Activated CD8-positive, alpha-beta memory T cell treated with anti-CD3 and anti-CD28 coated beads, Interleukin-2, amount 10 ng/mL, durations not matched to agents 7 days and 5 days (primary cell): ENCODE measurements at regions not wholly inside any gene's neighbourhood (a gene's known extent, or its start where the extent isn't known, plus 50 kb on each side); places are given as distances from the start of the nearest gene placed in this dataset.

Experiments used
- ATAC-seq: fragments of 150-1000 bp; cut with Tn5 transposase; one replicate; pipeline ENCODE4 v1.10.0; 2021; ENCODE audit warnings: moderate library complexity
- CTCF ChIA-PET: fragments of 350-600 bp; sonication (Branson Sonifier 250); formaldehyde crosslinking; loops from one replicate; lab custom pipeline; 2021; ENCODE audit warnings: antibody characterized with exemption; lab: Charles Lee
- DNase-seq: peaks from one replicate; pipeline ENCODE4 v3.0.0-alpha.2; 2020
- H3K27ac Mint-ChIP-seq: one replicate; pipeline ENCODE4 v1.8.0; 2021; ENCODE audit warnings: mild to moderate bottlenecking, mixed read lengths
- H3K27me3 Mint-ChIP-seq: one replicate; pipeline ENCODE4 v1.8.0; 2021; ENCODE audit warnings: mixed read lengths
- H3K36me3 Mint-ChIP-seq: one replicate; pipeline ENCODE4 v1.8.0; 2021; ENCODE audit warnings: mild to moderate bottlenecking, mixed read lengths
- H3K4me1 Mint-ChIP-seq: one replicate; pipeline ENCODE4 v1.8.0; 2021; ENCODE audit warnings: mixed read lengths
- H3K4me3 Mint-ChIP-seq: one replicate; pipeline ENCODE4 v1.8.0; 2021; ENCODE audit warnings: mild to moderate bottlenecking, moderate library complexity, mixed read lengths
- H3K9me3 Mint-ChIP-seq: one replicate; pipeline ENCODE4 v1.8.0; 2022; ENCODE audit warnings: low read depth, mixed read lengths

GRCh38 chr21:15508554-15508953, 221.2 kb upstream of the USP25 start:
- ATAC-seq, result no peak
- Mint-ChIP-seq H3K36me3 (no peaks in the 10 kb centered on the region), H3K27me3 (no peaks in the 10 kb centered on the region), H3K27ac (no peak overlapping the region), H3K4me3 (no peak overlapping the region), H3K9me3 (no peaks in the 10 kb centered on the region), H3K4me1 (peaks cover under 1% of the 10 kb centered on the region)
- DNase-seq, result no peak
- CTCF ChIA-PET, result no interaction called here

GRCh38 chr21:15514073-15514946, 215.5 kb upstream of the USP25 start:
- ATAC-seq, result peak; percentile 97
- H3K27me3 Mint-ChIP-seq, result no peaks in the 10 kb centered on the region
- CTCF ChIA-PET, result interaction anchor here (0.6 kb wide), 1 partner anchor 866 kb away, joined by 3 read pairs; no protein-coding TSS in a partner anchor
- peak overlapping the region; percentile 45 for H3K4me3 Mint-ChIP-seq
- DNase-seq, result peak; percentile 68
- peaks cover 6% of the 10 kb centered on the region for H3K9me3 Mint-ChIP-seq
- peaks cover 3% of the 10 kb centered on the region for H3K36me3 Mint-ChIP-seq
- peaks cover 12% of the 10 kb centered on the region for H3K4me1 Mint-ChIP-seq
- peak overlapping the region; percentile 79 for H3K27ac Mint-ChIP-seq

GRCh38 chr21:15515908-15516307, 213.9 kb upstream of the USP25 start:
- Mint-ChIP-seq H3K4me3 (no peak overlapping the region), H3K36me3 (peaks cover 3% of the 10 kb centered on the region), H3K4me1 (peaks cover 12% of the 10 kb centered on the region), H3K9me3 (peaks cover 6% of the 10 kb centered on the region), H3K27ac (no peak overlapping the region), H3K27me3 (no peaks in the 10 kb centered on the region)
- CTCF ChIA-PET, result no interaction called here
- DNase-seq (no peak), ATAC-seq (no peak)

GRCh38 chr21:15517394-15517793, 212.4 kb upstream of the USP25 start:
- peaks cover 6% of the 10 kb centered on the region for H3K9me3 Mint-ChIP-seq
- no peak overlapping the region for H3K4me3 Mint-ChIP-seq
- H3K27me3 Mint-ChIP-seq, result no peaks in the 10 kb centered on the region
- ATAC-seq (no peak), DNase-seq (no peak)
- H3K27ac Mint-ChIP-seq, result no peak overlapping the region
- CTCF ChIA-PET, result no interaction called here
- H3K4me1 Mint-ChIP-seq, result peaks cover 12% of the 10 kb centered on the region
- H3K36me3 Mint-ChIP-seq, result peaks cover 3% of the 10 kb centered on the region

- CTCF ChIA-PET, result no interaction called here
- no peak overlapping the region for H3K27ac Mint-ChIP-seq
- peaks cover 3% of the 10 kb centered on the region for H3K36me3 Mint-ChIP-seq
- DNase-seq (no peak), ATAC-seq (no peak)
- no peak overlapping the region for H3K4me3 Mint-ChIP-seq
- peaks cover 6% of the 10 kb centered on the region for H3K9me3 Mint-ChIP-seq
- H3K4me1 Mint-ChIP-seq, result no peaks in the 10 kb centered on the region
- no peaks in the 10 kb centered on the region for H3K27me3 Mint-ChIP-seq
These were observed 208.8 kb upstream of the USP25 start for GRCh38 chr21:15520811-15521643.

GRCh38 chr21:15521644-15522001, 208.2 kb upstream of the USP25 start:
- H3K4me1 Mint-ChIP-seq, result no peaks in the 10 kb centered on the region
- CTCF ChIA-PET, result interaction anchor here (0.6 kb wide), 1 partner anchor 86 kb away, joined by 4 read pairs; no protein-coding TSS in a partner anchor
- no peak overlapping the region for H3K27ac Mint-ChIP-seq
- DNase-seq, result no peak
- ATAC-seq, result no peak
- peaks cover 6% of the 10 kb centered on the region for H3K9me3 Mint-ChIP-seq
- no peaks in the 10 kb centered on the region for H3K27me3 Mint-ChIP-seq
- H3K4me3 Mint-ChIP-seq, result no peak overlapping the region
- peaks cover 3% of the 10 kb centered on the region for H3K36me3 Mint-ChIP-seq

- CTCF ChIA-PET, result interaction anchor here (0.6 kb wide), 1 partner anchor 87 kb away, joined by 4 read pairs; no protein-coding TSS in a partner anchor
- Mint-ChIP-seq H3K36me3 (peaks cover 3% of the 10 kb centered on the region), H3K27ac (no peak overlapping the region), H3K9me3 (peaks cover 6% of the 10 kb centered on the region), H3K4me3 (no peak overlapping the region), H3K4me1 (no peaks in the 10 kb centered on the region), H3K27me3 (no peaks in the 10 kb centered on the region)
- ATAC-seq (no peak), DNase-seq (no peak)
These were observed 207.6 kb upstream of the USP25 start for GRCh38 chr21:15522148-15522547.

- ATAC-seq, result no peak
These were observed 204.9 kb upstream of the USP25 start for GRCh38 chr21:15524855-15525254.

GRCh38 chr21:15526798-15527197, 203.0 kb upstream of the USP25 start:
- no peaks in the 10 kb centered on the region for H3K4me1 Mint-ChIP-seq
- CTCF ChIA-PET, result no interaction called here
- no peaks in the 10 kb centered on the region for H3K27me3 Mint-ChIP-seq
- no peak for ATAC-seq
- no peaks in the 10 kb centered on the region for H3K9me3 Mint-ChIP-seq
- DNase-seq, result no peak
- H3K36me3 Mint-ChIP-seq, result no peaks in the 10 kb centered on the region
- H3K4me3 Mint-ChIP-seq, result no peak overlapping the region
- no peak overlapping the region for H3K27ac Mint-ChIP-seq

More at GRCh38 chr21:15524855-15525254, 204.9 kb upstream of the USP25 start:
- H3K4me1 Mint-ChIP-seq, result no peaks in the 10 kb centered on the region
- no peaks in the 10 kb centered on the region for H3K27me3 Mint-ChIP-seq
- H3K27ac Mint-ChIP-seq, result no peak overlapping the region
- no peaks in the 10 kb centered on the region for H3K36me3 Mint-ChIP-seq
- CTCF ChIA-PET, result interaction anchor here (1.5 kb wide), 1 partner anchor 8 kb away, joined by 3 read pairs; no protein-coding TSS in a partner anchor
- no peak overlapping the region for H3K4me3 Mint-ChIP-seq
- no peaks in the 10 kb centered on the region for H3K9me3 Mint-ChIP-seq
- no peak for DNase-seq

- no peak for ATAC-seq
- no peaks in the 10 kb centered on the region for H3K4me1 Mint-ChIP-seq
- peaks cover 2% of the 10 kb centered on the region for H3K27me3 Mint-ChIP-seq
- H3K36me3 Mint-ChIP-seq, result no peaks in the 10 kb centered on the region
- CTCF ChIA-PET, result no interaction called here
- H3K4me3 Mint-ChIP-seq, result no peak overlapping the region
- no peaks in the 10 kb centered on the region for H3K9me3 Mint-ChIP-seq
- H3K27ac Mint-ChIP-seq, result no peak overlapping the region
- no peak for DNase-seq
These were observed 201.4 kb upstream of the USP25 start for GRCh38 chr21:15528346-15528745.

- Mint-ChIP-seq H3K4me3 (no peak overlapping the region), H3K27ac (no peak overlapping the region), H3K27me3 (peaks cover 2% of the 10 kb centered on the region), H3K4me1 (peaks cover 6% of the 10 kb centered on the region), H3K9me3 (no peaks in the 10 kb centered on the region), H3K36me3 (no peaks in the 10 kb centered on the region)
- ATAC-seq (no peak), DNase-seq (no peak)
- CTCF ChIA-PET, result no interaction called here
These were observed 197.8 kb upstream of the USP25 start for GRCh38 chr21:15531986-15532385.

- CTCF ChIA-PET, result interaction anchor here (1.4 kb wide), 1 partner anchor 9 kb away, joined by 3 read pairs; no protein-coding TSS in a partner anchor
- Mint-ChIP-seq H3K36me3 (no peaks in the 10 kb centered on the region), H3K4me1 (peaks cover 6% of the 10 kb centered on the region), H3K27me3 (peaks cover 4% of the 10 kb centered on the region), H3K27ac (no peak overlapping the region), H3K4me3 (no peak overlapping the region), H3K9me3 (no peaks in the 10 kb centered on the region)
- DNase-seq, result no peak
- no peak for ATAC-seq
These were observed 196.2 kb upstream of the USP25 start for GRCh38 chr21:15533618-15534017.

- DNase-seq (no peak), ATAC-seq (no peak)
- H3K4me3 Mint-ChIP-seq, result no peak overlapping the region
- no peaks in the 10 kb centered on the region for H3K36me3 Mint-ChIP-seq
- H3K9me3 Mint-ChIP-seq, result no peaks in the 10 kb centered on the region
- H3K27ac Mint-ChIP-seq, result no peak overlapping the region
- peaks cover 6% of the 10 kb centered on the region for H3K4me1 Mint-ChIP-seq
- CTCF ChIA-PET, result no interaction called here
- H3K27me3 Mint-ChIP-seq, result peaks cover 7% of the 10 kb centered on the region
These were observed 195.3 kb upstream of the USP25 start for GRCh38 chr21:15534450-15534886.
